ENCODE measurements at regions not wholly inside any gene's neighbourhood (a gene's known extent, or its start where the extent isn't known, plus 50 kb on each side); places are given as distances from the start of the nearest gene placed in this dataset.

- ATAC-seq = no peak
- Histone ChIP-seq H3K36me3 (no peaks in the 10 kb centered on the region), H3K4me3 (no peak overlapping the region), H3K9me3 (no peaks in the 10 kb centered on the region), H3K4me1 (peaks cover 0 to 26% (median 0%) of the 10 kb centered on the region in 3 donors), H3K27ac (peak overlapping the region in 2 of 4 donors; percentile 62 to 66), H3K27me3 (no peaks in the 10 kb centered on the region)
- TF ChIP-seq POLR2A (IDR thresholded peaks at IDR 0.05) (no peak), EP300 (IDR thresholded peaks at IDR 0.05) (no peak), POLR2AphosphoS5 (IDR thresholded peaks at IDR 0.05) (no peak)
- TF ChIP-seq, protein P1, sequence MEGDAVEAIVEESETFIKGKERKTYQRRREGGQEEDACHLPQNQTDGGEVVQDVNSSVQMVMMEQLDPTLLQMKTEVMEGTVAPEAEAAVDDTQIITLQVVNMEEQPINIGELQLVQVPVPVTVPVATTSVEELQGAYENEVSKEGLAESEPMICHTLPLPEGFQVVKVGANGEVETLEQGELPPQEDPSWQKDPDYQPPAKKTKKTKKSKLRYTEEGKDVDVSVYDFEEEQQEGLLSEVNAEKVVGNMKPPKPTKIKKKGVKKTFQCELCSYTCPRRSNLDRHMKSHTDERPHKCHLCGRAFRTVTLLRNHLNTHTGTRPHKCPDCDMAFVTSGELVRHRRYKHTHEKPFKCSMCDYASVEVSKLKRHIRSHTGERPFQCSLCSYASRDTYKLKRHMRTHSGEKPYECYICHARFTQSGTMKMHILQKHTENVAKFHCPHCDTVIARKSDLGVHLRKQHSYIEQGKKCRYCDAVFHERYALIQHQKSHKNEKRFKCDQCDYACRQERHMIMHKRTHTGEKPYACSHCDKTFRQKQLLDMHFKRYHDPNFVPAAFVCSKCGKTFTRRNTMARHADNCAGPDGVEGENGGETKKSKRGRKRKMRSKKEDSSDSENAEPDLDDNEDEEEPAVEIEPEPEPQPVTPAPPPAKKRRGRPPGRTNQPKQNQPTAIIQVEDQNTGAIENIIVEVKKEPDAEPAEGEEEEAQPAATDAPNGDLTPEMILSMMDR (IDR thresholded peaks at IDR 0.05) = no peak
Measured at GRCh38 chr2:38170733-38171132, 94.8 kb upstream of the CYP1B1 start.

DNA sequence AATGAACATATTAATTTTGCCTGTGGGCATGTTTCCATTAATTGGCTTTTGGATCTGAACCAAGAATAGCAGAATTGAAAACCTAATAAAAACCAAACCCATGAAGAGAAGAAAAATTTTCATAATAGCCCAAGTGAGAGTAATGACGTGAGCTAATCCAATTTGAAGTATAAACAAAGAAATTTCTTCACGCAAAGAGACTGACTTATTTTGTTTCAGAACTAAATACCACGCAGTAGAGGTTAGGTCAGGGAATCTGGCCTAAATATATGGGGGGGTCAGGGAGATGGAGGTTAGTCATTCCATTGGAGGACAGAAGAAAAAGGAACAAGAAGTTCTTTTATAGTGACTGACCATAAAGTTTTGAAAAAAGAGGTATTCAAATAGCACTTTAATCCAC lies 94.1 kb upstream of the CYP1B1 start:
- H3K27ac ChIP-seq = peak overlapping the region in 2 of 4 donors; percentile 66 to 68
- TF ChIP-seq POLR2AphosphoS5 (IDR thresholded peaks at IDR 0.05) (peak; percentile 91), POLR2A (IDR thresholded peaks at IDR 0.05) (no peak)
- H3K36me3 ChIP-seq = no peaks in the 10 kb centered on the region
- H3K4me3 ChIP-seq = no peak overlapping the region
- no peaks in the 10 kb centered on the region for H3K27me3 ChIP-seq
- no peaks in the 10 kb centered on the region for H3K9me3 ChIP-seq
- ATAC-seq = peak; percentile 39
- 23 to 26% methylated on average over 3 of the region's 3 CpGs for WGBS, 2 donors (ENCODE audit: low coverage in 1 of 2)
- H3K4me1 ChIP-seq = peaks cover 0 to 25% (median 0%) of the 10 kb centered on the region in 3 donors

DNA sequence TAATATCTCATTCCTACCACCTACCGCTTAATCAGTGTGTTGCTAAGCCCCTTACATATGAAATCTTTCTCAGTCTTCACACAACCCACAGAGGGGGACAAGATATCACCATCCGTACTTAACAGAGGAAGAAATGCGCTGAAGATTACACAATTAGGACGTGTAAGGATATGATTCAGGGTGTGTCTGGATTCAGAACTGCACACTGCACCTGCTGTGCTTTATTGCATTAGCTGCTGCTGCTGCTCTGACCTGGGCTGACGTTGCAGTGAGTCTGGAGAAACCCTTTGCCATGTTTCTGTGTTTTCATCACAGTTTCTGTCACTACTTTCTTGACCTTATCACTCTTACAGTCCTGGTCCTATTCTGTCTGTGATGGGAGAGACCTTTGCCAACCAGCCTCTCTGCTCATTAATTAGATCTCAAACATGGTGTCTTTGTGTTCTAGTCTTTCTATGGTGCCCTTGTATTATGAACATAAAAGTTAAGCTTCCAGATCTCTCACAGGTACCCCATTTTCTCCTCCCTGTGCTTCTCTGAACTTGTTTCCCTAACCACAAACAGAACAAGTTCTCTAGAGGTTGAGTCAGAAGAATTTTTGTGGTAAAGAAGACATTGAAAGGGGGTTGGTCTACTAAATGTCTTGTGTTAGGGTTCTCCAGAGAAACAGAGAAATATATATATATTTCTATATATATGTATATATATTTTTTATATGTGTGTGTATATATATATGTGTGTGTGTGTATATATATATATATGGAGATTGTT lies 92.9 kb upstream of the CYP1B1 start:
- no peak for TF ChIP-seq POLR2AphosphoS5 (IDR thresholded peaks at IDR 0.05)
- no peak for TF ChIP-seq EP300 (IDR thresholded peaks at IDR 0.05)
- TF ChIP-seq, protein P1 (IDR thresholded peaks at IDR 0.05) = no peak
- TF ChIP-seq POLR2A (IDR thresholded peaks at IDR 0.05) = no peak
- no peak overlapping the region for H3K4me3 ChIP-seq
- H3K4me1 ChIP-seq = peaks cover 0 to 21% (median 0%) of the 10 kb centered on the region in 3 donors
- H3K27ac ChIP-seq = peak overlapping the region in 2 of 4 donors; percentile 66 to 68
- H3K27me3 ChIP-seq = no peaks in the 10 kb centered on the region
- WGBS, 2 donors (ENCODE audit: low coverage in 1 of 2) = 74 to 79% methylated on average over 5 of the region's 5 CpGs
- H3K9me3 ChIP-seq = no peaks in the 10 kb centered on the region
- no peaks in the 10 kb centered on the region for H3K36me3 ChIP-seq
- no peak for ATAC-seq

DNA sequence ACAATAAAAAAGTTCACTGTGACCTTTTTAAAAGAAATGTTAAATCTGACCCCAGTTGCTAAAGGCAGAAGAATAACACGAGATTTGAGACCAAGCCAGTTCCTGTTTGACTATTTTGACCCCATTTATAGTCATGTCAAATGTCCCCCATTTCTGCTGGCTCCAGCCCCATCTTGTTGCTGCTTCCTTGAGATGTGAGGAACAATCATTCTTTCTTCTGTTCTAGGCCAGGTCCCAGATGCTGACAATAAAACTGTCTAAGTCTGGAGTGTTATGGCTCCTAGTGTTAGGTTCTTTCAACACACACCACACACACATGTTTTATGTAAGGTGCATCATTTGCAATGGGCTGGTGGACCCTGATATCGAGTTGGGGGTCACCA lies 92.0 kb upstream of the CYP1B1 start:
- Histone ChIP-seq H3K27ac (peak overlapping the region in 3 of 4 donors; percentile 23 to 68 (median 56)), H3K9me3 (no peaks in the 10 kb centered on the region), H3K27me3 (no peaks in the 10 kb centered on the region), H3K36me3 (no peaks in the 10 kb centered on the region), H3K4me3 (no peak overlapping the region), H3K4me1 (peaks cover 0 to 27% (median 0%) of the 10 kb centered on the region in 3 donors)
- TF ChIP-seq, protein P1 (IDR thresholded peaks at IDR 0.05) = no peak
- TF ChIP-seq POLR2A (IDR thresholded peaks at IDR 0.05) = no peak
- TF ChIP-seq POLR2AphosphoS5 (IDR thresholded peaks at IDR 0.05) = no peak
- TF ChIP-seq EP300 (IDR thresholded peaks at IDR 0.05) = no peak
- 67 to 70% methylated on average over 1 to 2 of the region's 2 CpGs for WGBS, 2 donors (ENCODE audit: low coverage in 1 of 2)
- ATAC-seq = no peak

DNA sequence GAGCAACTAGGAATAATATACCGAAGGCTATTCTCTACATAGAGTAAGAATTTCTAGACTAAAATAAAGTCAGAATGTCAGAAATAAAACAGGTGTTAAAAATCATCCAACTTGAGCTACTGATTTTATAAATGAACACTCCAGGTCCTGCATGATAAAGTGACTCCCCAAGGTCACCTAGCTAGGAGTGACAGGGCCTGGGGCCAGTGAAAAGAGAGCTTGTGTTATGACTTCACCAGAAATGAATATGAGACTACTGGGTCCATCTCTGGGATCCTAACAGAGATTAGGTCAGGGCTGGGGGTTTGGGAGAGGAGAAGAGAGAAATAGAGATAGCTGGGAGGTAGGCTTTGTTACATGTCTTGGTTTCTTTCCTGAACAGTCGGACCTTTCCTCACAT lies 89.7 kb upstream of the CYP1B1 start:
- no peaks in the 10 kb centered on the region for H3K9me3 ChIP-seq
- no peak overlapping the region for H3K27ac ChIP-seq
- TF ChIP-seq, protein P1 (IDR thresholded peaks at IDR 0.05) = no peak
- no peak for TF ChIP-seq POLR2AphosphoS5 (IDR thresholded peaks at IDR 0.05)
- no peak for TF ChIP-seq EP300 (IDR thresholded peaks at IDR 0.05)
- no peaks in the 10 kb centered on the region for H3K36me3 ChIP-seq
- 94 to 100% methylated on average over 2 of the region's 2 CpGs for WGBS, 2 donors (ENCODE audit: low coverage in 1 of 2)
- H3K27me3 ChIP-seq = no peaks in the 10 kb centered on the region
- peaks cover 0 to 37% (median 0%) of the 10 kb centered on the region in 3 donors for H3K4me1 ChIP-seq
- no peak overlapping the region for H3K4me3 ChIP-seq
- ATAC-seq = no peak

Measured in gastroesophageal sphincter (tissue), 4 donors.